K562 (cell line): ENCODE measurements at regions not wholly inside any gene's neighbourhood (a gene's known extent, or its start where the extent isn't known, plus 50 kb on each side); places are given as distances from the start of the nearest gene placed in this dataset.
A peak's percentile ranks its signal among the peaks of the same experiment; 100 is the strongest.

Experiments
- ARHGAP35 ChIP-seq: fragments of 450-650 bp; IDR thresholded peaks from 2 replicates; pipeline ENCODE4 v1.6.1; 2018; ENCODE audit not compliant: partially characterized antibody
- CBFA2T3 ChIP-seq: fragments of 450-650 bp; IDR thresholded peaks from 2 replicates; pipeline ENCODE4 v1.6.1; 2017
- HLTF ChIP-seq: fragments of 450-650 bp; IDR thresholded peaks from 2 replicates; pipeline ENCODE4 v1.6.1; 2016
- MAFK ChIP-seq: IDR thresholded peaks from 2 replicates; pipeline ENCODE4 v1.6.1; 2011; ENCODE audit warnings: low read length, improper control_type of control experiment
- MAZ ChIP-seq, 2 experiments: fragments of 450-650 bp in 1 of 2; sonication (generic) in 1 of 2; formaldehyde crosslinking; IDR thresholded peaks in 1 of 2; conservative IDR thresholded peaks in 1 of 2; 2 replicates each; pipeline versions ENCODE4 v1.4.0 to v1.5.0; 2020; ENCODE audit warnings: mild to moderate bottlenecking in 1 of 2, missing genetic modification reagents in 1 of 2
- MCM2 ChIP-seq: fragments of 450-650 bp; IDR thresholded peaks from 2 replicates; pipeline ENCODE4 v1.6.1; 2017; ENCODE audit warnings: low read depth, mild to moderate bottlenecking
- NR4A1 ChIP-seq, 2 experiments: fragments of 250-450 bp in 1 of 2; fragments of 450-650 bp in 1 of 2; sonication (Bioruptor Pico) in 1 of 2; IDR thresholded peaks; 2 replicates each; pipeline versions ENCODE4 v1.4.0 to v1.6.1; 2016 to 2020; ENCODE audit warnings: mild to moderate bottlenecking in 2 of 2, missing compliant biosample characterization in 1 of 2, missing genetic modification characterization in 1 of 2, moderate library complexity in 1 of 2
- TBL1XR1 ChIP-seq, 2 experiments: IDR thresholded peaks; 2 replicates each; pipeline ENCODE4 v1.6.1; 2012; ENCODE audit warnings: improper control_type of control experiment in 2 of 2, low read length in 2 of 2, mild to moderate bottlenecking in 1 of 2
- TCF3 ChIP-seq: sonication (generic); formaldehyde crosslinking; IDR thresholded peaks from 2 replicates; pipeline ENCODE4 v1.4.0; 2020; ENCODE audit warnings: mild to moderate bottlenecking, missing genetic modification reagents
- ZC3H8 ChIP-seq: fragments of 450-650 bp; IDR thresholded peaks from 2 replicates; pipeline ENCODE4 v1.6.1; 2017
- ZNF140 ChIP-seq: fragments of 250-450 bp; sonication (Bioruptor Pico); IDR thresholded peaks from 2 replicates; pipeline ENCODE4 v1.8.0; 2021; ENCODE audit warnings: moderate library complexity, mild to moderate bottlenecking, inconsistent platforms
- ZNF224 ChIP-seq: sonication (generic); formaldehyde crosslinking; IDR thresholded peaks from 2 replicates; pipeline ENCODE4 v1.8.0; 2022; ENCODE audit warnings: mild to moderate bottlenecking, missing genetic modification reagents
- ZNF766 ChIP-seq: fragments of 200-800 bp; sonication (Bioruptor generic); conservative IDR thresholded peaks from 2 replicates; pipeline ENCODE4 v1.6.1; 2016; ENCODE audit warnings: missing genetic modification characterization, missing compliant biosample characterization
- TF ChIP-seq, protein P1 (sequence below): sonication (generic); formaldehyde crosslinking; IDR thresholded peaks from 2 replicates; pipeline ENCODE4 v1.9.0; 2022; ENCODE audit warnings: mild to moderate bottlenecking, missing genetic modification reagents
- TF ChIP-seq, protein P2 (sequence below): fragments of 450-650 bp; IDR thresholded peaks from 2 replicates; pipeline ENCODE4 v1.6.1; 2014; ENCODE audit warnings: low read depth, mild to moderate bottlenecking, moderate library complexity, borderline replicate concordance
- TF ChIP-seq, protein P3 (sequence below), 2 experiments: fragments of 450-650 bp in 1 of 2; IDR thresholded peaks; 2 replicates each; pipeline ENCODE4 v1.6.1; 2011 to 2017; ENCODE audit warnings: low read depth in 2 of 2, antibody characterized with exemption in 1 of 2, borderline replicate concordance in 1 of 2, low read length in 1 of 2, mild to moderate bottlenecking in 1 of 2, mixed read lengths in 1 of 2; ENCODE audit not compliant: control insufficient read depth in 1 of 2
- TF ChIP-seq, protein P4 (sequence below): fragments of 450-650 bp; IDR thresholded peaks from 2 replicates; pipeline ENCODE4 v1.6.1; 2017; ENCODE audit warnings: mild to moderate bottlenecking, moderate library complexity
- TF ChIP-seq, protein P5 (sequence below): fragments of 250-450 bp; sonication (Bioruptor Pico); IDR thresholded peaks from 2 replicates; pipeline ENCODE4 v1.5.0; 2021; ENCODE audit warnings: mild to moderate bottlenecking, moderate library complexity

DNA sequence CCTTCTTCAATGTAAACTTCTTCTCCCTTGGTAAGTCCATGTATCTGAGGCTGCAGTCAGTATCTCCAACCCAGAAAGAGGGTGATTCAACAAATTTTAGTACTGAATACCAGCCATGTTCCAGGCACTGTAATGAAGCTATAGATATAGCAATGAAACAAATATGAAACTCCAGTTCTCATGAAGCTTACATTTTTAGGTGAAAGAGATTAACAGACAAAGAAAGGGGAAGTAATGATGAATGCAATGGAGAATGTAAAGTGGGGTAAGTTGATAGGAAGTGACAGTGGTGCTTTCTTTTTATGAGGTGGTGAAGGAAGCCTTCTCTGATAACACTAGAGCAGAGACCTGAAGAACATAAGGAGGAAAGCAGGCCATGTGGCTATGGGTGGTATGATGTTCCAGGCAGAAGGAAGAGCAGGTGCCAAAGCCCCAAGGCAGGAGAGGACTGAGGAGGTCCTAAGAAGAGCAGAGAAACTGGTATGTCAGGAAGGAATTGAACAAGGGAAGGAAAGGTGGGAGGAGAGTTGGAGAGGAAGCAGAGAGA lies 143.6 kb downstream of the TFAP2B start (continued):
- TF ChIP-seq MAZ (CRISPR knock-in tag; conservative IDR thresholded peaks at IDR 0.05 in 1 of 2, IDR thresholded peaks at IDR 0.05 in 1 of 2) (0 out of 4 replicates have a peak, but pooled peaks of 1 of the 2 experiments have one; percentile 26), MAFK (peak; percentile 15; the same call in 1 of the 2 replicates), ARHGAP35 (peak; percentile 62), MCM2 (no peak), ZNF140 (CRISPR knock-in tag) (no peak), ZNF766 (CRISPR knock-in tag) (peak; percentile 43; the same call in 1 of the 2 replicates), CBFA2T3 (peak; percentile 80), TBL1XR1 (IDR thresholded peaks at IDR 0.05; ENCODE audit: low read length in 2 of 2) (no peak), HLTF (0 out of 2 replicates have a peak, but pooled peaks have one; percentile 80), NR4A1 (CRISPR knock-in tag; IDR thresholded peaks at IDR 0.05) (0 out of 2 replicates have a peak, but pooled peaks have one; percentile 29), NR4A1 (tag; IDR thresholded peaks at IDR 0.05) (no peak), TCF3 (CRISPR knock-in tag) (peak; percentile 78), ZNF224 (CRISPR knock-in tag) (no peak), ZC3H8 (no peak)
- TF ChIP-seq, protein P1, sequence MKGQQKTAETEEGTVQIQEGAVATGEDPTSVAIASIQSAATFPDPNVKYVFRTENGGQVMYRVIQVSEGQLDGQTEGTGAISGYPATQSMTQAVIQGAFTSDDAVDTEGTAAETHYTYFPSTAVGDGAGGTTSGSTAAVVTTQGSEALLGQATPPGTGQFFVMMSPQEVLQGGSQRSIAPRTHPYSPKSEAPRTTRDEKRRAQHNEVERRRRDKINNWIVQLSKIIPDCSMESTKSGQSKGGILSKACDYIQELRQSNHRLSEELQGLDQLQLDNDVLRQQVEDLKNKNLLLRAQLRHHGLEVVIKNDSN (CRISPR knock-in tag): no peak
- TF ChIP-seq, protein P2, sequence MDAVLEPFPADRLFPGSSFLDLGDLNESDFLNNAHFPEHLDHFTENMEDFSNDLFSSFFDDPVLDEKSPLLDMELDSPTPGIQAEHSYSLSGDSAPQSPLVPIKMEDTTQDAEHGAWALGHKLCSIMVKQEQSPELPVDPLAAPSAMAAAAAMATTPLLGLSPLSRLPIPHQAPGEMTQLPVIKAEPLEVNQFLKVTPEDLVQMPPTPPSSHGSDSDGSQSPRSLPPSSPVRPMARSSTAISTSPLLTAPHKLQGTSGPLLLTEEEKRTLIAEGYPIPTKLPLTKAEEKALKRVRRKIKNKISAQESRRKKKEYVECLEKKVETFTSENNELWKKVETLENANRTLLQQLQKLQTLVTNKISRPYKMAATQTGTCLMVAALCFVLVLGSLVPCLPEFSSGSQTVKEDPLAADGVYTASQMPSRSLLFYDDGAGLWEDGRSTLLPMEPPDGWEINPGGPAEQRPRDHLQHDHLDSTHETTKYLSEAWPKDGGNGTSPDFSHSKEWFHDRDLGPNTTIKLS: no peak
- TF ChIP-seq, protein P3, sequence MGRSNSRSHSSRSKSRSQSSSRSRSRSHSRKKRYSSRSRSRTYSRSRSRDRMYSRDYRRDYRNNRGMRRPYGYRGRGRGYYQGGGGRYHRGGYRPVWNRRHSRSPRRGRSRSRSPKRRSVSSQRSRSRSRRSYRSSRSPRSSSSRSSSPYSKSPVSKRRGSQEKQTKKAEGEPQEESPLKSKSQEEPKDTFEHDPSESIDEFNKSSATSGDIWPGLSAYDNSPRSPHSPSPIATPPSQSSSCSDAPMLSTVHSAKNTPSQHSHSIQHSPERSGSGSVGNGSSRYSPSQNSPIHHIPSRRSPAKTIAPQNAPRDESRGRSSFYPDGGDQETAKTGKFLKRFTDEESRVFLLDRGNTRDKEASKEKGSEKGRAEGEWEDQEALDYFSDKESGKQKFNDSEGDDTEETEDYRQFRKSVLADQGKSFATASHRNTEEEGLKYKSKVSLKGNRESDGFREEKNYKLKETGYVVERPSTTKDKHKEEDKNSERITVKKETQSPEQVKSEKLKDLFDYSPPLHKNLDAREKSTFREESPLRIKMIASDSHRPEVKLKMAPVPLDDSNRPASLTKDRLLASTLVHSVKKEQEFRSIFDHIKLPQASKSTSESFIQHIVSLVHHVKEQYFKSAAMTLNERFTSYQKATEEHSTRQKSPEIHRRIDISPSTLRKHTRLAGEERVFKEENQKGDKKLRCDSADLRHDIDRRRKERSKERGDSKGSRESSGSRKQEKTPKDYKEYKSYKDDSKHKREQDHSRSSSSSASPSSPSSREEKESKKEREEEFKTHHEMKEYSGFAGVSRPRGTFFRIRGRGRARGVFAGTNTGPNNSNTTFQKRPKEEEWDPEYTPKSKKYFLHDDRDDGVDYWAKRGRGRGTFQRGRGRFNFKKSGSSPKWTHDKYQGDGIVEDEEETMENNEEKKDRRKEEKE (IDR thresholded peaks at IDR 0.05; ENCODE audit: borderline replicate concordance in 1 of 2, control insufficient read depth in 1 of 2, low read depth in 2 of 2, low read length in 1 of 2): no peak
- TF ChIP-seq, protein P4, sequence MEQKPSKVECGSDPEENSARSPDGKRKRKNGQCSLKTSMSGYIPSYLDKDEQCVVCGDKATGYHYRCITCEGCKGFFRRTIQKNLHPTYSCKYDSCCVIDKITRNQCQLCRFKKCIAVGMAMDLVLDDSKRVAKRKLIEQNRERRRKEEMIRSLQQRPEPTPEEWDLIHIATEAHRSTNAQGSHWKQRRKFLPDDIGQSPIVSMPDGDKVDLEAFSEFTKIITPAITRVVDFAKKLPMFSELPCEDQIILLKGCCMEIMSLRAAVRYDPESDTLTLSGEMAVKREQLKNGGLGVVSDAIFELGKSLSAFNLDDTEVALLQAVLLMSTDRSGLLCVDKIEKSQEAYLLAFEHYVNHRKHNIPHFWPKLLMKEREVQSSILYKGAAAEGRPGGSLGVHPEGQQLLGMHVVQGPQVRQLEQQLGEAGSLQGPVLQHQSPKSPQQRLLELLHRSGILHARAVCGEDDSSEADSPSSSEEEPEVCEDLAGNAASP: no peak
- TF ChIP-seq, protein P5, sequence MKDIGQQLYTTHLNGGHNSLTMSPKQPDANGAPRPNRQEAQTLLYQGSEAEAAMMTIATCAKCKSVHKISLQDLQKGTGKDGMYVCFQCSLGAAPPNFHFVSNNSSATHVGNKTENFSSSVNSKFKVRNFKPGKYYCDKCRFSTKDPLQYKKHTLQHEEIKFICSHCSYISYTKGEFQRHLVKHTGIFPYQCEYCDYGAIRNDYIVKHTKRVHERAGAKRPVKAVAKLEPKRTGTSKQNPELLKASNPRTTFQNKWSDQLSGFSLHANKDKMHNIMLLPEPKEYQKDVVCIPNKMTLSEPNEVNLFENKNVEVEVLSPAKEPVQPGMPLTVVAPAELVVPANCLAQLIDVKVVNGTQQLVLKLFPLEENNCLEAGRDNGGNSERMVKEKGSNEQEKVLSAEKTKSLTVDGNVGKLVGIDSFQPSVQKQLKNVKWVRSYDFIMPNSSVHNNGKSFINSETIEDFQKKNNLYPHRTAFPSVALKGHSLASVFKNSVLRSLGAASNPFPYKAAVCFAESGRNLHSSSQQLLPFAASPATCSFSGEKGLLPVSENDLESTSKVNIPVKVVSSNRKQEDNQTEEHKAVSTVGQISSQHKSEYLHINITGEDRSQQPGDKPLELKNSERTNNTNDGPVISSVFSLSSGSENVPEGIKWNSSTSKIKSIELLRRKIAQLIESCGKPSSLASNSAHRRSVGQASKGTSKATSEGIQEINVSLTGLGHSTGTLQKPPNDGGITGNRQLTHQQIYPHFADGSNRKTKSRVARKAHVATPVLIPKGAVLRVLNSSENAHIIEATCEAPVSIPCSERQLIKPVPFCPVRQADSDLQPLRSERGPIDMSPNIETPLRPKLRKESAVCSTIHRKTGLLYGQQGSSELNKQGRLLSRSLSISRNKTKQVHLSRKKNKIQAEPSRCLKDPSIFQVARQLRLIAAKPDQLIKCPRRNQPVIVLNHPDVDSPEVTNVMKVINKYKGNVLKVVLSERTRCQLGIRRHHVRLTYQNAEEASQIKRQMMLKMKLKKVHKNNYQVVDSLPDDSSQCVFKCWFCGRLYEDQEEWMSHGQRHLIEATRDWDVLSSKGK (CRISPR knock-in tag): no peak
